ENCODE measurements at regions not wholly inside any gene's neighbourhood (a gene's known extent, or its start where the extent isn't known, plus 50 kb on each side); places are given as distances from the start of the nearest gene placed in this dataset.

- H3K4me1 ChIP-seq (ENCODE audit: insufficient read depth, poor library complexity, severe bottlenecking) = no peaks in the 10 kb centered on the region
- DNase-seq (ENCODE audit: low spot score) (no peak), ATAC-seq (ENCODE audit: low read depth) (no peak; the same call in 2 of the 3 replicates)
- no peak overlapping the region for H3K4me3 ChIP-seq (ENCODE audit: severe bottlenecking)
- TF ChIP-seq CTCF (IDR thresholded peaks at IDR 0.05; ENCODE audit: poor library complexity, severe bottlenecking) = no peak
- no peak overlapping the region for H3K27ac ChIP-seq (ENCODE audit: poor library complexity, severe bottlenecking)
- H3K27me3 ChIP-seq (ENCODE audit: insufficient read depth, poor library complexity, severe bottlenecking) = no peaks in the 10 kb centered on the region
- H3K9me3 ChIP-seq (ENCODE audit: severe bottlenecking) = no peaks in the 10 kb centered on the region
- no peaks in the 10 kb centered on the region for H3K36me3 ChIP-seq (ENCODE audit: low read depth)
Measured at GRCh38 chr6:78500299-78501089, 366.9 kb upstream of the IRAK1BP1 start.

DNA sequence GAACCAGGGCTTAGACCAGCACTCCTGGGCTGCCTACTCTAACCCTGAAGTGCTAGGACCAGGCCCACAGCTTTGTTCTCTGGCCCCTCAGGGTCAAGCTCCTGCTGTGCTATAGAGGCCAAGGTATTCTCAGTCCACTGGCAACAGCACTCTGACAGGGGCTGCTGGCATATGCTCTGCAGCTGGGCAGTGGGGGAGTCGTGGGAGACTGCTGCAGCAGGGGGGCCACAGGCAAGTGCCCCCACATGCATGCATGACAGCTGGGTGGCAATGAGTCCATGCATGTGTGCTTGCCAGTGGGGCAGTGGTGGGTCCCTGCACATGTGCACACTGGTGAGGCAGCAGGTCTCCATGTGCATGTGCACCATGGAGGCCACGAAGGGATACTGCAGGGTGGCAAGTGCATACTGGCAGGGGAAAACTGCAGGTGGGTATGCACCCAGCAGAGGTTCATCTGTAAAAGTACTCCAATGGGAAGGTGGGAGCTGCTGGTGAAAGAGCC, 364.9 kb upstream of the IRAK1BP1 start:
- no peak for TF ChIP-seq CTCF (IDR thresholded peaks at IDR 0.05; ENCODE audit: poor library complexity, severe bottlenecking)
- no peak overlapping the region for H3K27ac ChIP-seq (ENCODE audit: poor library complexity, severe bottlenecking)
- no peak for DNase-seq (ENCODE audit: low spot score)

GRCh38 chr6:78505178-78505577, 362.2 kb upstream of the IRAK1BP1 start:
- no peaks in the 10 kb centered on the region for H3K9me3 ChIP-seq (ENCODE audit: severe bottlenecking)
- no peak for DNase-seq (ENCODE audit: low spot score)
- no peak overlapping the region for H3K27ac ChIP-seq (ENCODE audit: poor library complexity, severe bottlenecking)
- no peak overlapping the region for H3K4me3 ChIP-seq (ENCODE audit: severe bottlenecking)
- no peaks in the 10 kb centered on the region for H3K27me3 ChIP-seq (ENCODE audit: insufficient read depth, poor library complexity, severe bottlenecking)
- no peak for ATAC-seq (ENCODE audit: low read depth)
- TF ChIP-seq CTCF (IDR thresholded peaks at IDR 0.05; ENCODE audit: poor library complexity, severe bottlenecking) = no peak
- no peaks in the 10 kb centered on the region for H3K4me1 ChIP-seq (ENCODE audit: insufficient read depth, poor library complexity, severe bottlenecking)
- no peaks in the 10 kb centered on the region for H3K36me3 ChIP-seq (ENCODE audit: low read depth)

More for the DNA sequence above, 364.9 kb upstream of the IRAK1BP1 start:
- Histone ChIP-seq H3K36me3 (ENCODE audit: low read depth) (no peaks in the 10 kb centered on the region), H3K4me3 (ENCODE audit: severe bottlenecking) (no peak overlapping the region), H3K9me3 (ENCODE audit: severe bottlenecking) (no peaks in the 10 kb centered on the region), H3K27me3 (ENCODE audit: insufficient read depth, poor library complexity, severe bottlenecking) (no peaks in the 10 kb centered on the region), H3K4me1 (ENCODE audit: insufficient read depth, poor library complexity, severe bottlenecking) (no peaks in the 10 kb centered on the region)
- ATAC-seq (ENCODE audit: low read depth) = no peak

DNA sequence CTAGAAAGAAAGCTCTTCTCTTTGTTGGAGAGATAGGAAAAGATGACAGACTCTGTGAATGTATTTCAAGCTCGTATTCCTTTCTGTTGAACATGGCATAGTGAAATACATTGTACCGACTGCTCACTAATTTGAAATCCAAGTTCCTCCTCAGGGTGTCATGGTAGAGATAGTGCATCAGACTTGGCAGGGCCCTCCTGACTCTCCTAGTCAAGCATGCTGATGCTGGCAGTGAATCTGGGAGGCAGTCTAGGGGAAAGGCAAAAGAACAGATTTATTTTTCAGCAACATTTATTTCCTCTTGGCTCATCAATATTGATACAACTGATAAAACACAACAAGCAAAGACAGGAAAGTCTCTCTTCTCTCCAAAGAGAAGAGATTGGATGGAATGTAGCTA, 356.3 kb upstream of the IRAK1BP1 start:
- no peaks in the 10 kb centered on the region for H3K4me1 ChIP-seq (ENCODE audit: insufficient read depth, poor library complexity, severe bottlenecking)
- DNase-seq (ENCODE audit: low spot score) (no peak), ATAC-seq (ENCODE audit: low read depth) (no peak)
- no peak overlapping the region for H3K4me3 ChIP-seq (ENCODE audit: severe bottlenecking)
- H3K27me3 ChIP-seq (ENCODE audit: insufficient read depth, poor library complexity, severe bottlenecking) = no peaks in the 10 kb centered on the region
- H3K36me3 ChIP-seq (ENCODE audit: low read depth) = no peaks in the 10 kb centered on the region
- no peaks in the 10 kb centered on the region for H3K9me3 ChIP-seq (ENCODE audit: severe bottlenecking)
- TF ChIP-seq CTCF (IDR thresholded peaks at IDR 0.05; ENCODE audit: poor library complexity, severe bottlenecking) = no peak
- no peak overlapping the region for H3K27ac ChIP-seq (ENCODE audit: poor library complexity, severe bottlenecking)

DNA sequence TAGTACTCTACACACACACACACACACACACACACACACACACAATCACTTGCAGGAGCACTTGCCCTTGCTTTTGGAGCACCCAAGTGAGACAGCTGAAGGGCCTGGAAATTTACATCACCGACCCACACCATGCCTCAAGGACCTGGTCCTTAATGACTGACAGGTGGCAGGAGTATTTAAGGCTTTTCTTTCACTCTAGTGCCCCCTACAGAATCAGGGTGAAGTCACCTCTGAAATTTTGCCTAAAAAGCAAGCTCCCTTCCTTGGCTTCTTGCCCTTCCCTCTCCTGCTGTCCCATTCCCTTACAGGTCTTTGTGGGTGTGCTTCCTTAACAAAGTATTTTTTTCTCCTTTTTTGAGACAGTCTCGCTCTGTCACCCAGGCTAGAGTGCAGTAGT, 353.5 kb upstream of the IRAK1BP1 start:
- no peaks in the 10 kb centered on the region for H3K36me3 ChIP-seq (ENCODE audit: low read depth)
- H3K27me3 ChIP-seq (ENCODE audit: insufficient read depth, poor library complexity, severe bottlenecking) = no peaks in the 10 kb centered on the region
- no peaks in the 10 kb centered on the region for H3K4me1 ChIP-seq (ENCODE audit: insufficient read depth, poor library complexity, severe bottlenecking)
- no peaks in the 10 kb centered on the region for H3K9me3 ChIP-seq (ENCODE audit: severe bottlenecking)
- no peak for TF ChIP-seq CTCF (IDR thresholded peaks at IDR 0.05; ENCODE audit: poor library complexity, severe bottlenecking)
- ATAC-seq (ENCODE audit: low read depth) (no peak), DNase-seq (ENCODE audit: low spot score) (no peak)
- H3K4me3 ChIP-seq (ENCODE audit: severe bottlenecking) = no peak overlapping the region
- no peak overlapping the region for H3K27ac ChIP-seq (ENCODE audit: poor library complexity, severe bottlenecking)

Data from RWPE2 (cell line).